22Rv1 (cell line): ENCODE measurements at regions not wholly inside any gene's neighbourhood (a gene's known extent, or its start where the extent isn't known, plus 50 kb on each side); places are given as distances from the start of the nearest gene placed in this dataset.

ENCODE experiments used
- H3K27ac ChIP-seq: fragments of 450-650 bp; 2 replicates; pipeline ENCODE4 v1.5.1; 2017
- ZFX ChIP-seq: fragments of 450-650 bp; IDR thresholded peaks from 2 replicates; pipeline ENCODE4 v1.6.1; 2017; ENCODE audit warnings: antibody characterized with exemption, borderline replicate concordance
- TF ChIP-seq, protein P1 (sequence below): fragments of 450-650 bp; IDR thresholded peaks from 2 replicates; pipeline ENCODE4 v1.5.1; 2017; ENCODE audit warnings: mild to moderate bottlenecking

DNA sequence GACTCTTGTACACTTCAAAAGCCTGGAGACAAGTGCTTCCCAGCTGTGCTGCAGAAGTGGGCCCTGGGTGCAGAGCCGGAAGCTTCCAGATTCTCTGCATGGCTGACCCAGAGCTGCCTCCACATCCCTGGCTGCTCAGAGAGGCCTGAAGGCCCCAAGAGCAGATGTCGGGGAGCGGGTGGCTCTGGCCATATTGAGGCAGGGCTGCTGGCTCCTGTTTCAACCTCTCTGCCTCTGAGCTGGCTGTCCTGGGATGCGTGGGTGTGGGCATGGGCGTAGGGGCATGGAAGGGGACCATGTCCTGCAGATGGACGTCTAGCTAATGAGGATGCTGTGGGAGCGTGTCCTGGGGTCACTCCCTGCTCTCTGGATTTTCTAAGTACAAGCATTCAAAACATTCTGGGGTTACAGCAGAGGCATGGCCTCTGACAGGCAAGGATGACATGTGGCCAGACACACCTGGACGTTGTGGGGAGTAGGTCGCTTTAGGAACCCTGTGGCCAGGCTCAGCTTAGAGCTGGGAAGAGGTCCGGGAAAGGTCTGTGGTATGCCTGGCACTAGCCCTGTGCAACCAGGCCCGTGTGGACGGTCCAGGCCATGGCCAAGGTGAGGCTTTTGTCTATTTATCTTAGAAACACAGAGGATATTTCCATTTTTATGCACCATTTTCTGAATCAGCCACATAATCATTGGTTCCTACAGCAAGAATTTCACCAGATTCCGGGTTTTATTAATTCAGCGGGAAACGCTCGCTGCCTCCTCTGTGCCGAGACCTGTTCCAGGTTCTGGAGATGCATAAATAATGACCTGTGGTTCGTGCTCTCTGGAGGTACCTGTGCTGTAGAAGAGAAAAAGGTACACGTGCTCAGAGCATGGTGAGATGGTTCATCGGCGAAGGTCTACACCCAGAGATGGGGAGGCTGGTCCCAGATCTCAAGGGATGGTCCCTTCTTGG is 361.1 kb downstream of the GLRX3 start:
- TF ChIP-seq, protein P1, sequence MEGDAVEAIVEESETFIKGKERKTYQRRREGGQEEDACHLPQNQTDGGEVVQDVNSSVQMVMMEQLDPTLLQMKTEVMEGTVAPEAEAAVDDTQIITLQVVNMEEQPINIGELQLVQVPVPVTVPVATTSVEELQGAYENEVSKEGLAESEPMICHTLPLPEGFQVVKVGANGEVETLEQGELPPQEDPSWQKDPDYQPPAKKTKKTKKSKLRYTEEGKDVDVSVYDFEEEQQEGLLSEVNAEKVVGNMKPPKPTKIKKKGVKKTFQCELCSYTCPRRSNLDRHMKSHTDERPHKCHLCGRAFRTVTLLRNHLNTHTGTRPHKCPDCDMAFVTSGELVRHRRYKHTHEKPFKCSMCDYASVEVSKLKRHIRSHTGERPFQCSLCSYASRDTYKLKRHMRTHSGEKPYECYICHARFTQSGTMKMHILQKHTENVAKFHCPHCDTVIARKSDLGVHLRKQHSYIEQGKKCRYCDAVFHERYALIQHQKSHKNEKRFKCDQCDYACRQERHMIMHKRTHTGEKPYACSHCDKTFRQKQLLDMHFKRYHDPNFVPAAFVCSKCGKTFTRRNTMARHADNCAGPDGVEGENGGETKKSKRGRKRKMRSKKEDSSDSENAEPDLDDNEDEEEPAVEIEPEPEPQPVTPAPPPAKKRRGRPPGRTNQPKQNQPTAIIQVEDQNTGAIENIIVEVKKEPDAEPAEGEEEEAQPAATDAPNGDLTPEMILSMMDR = no peak
- no peak for TF ChIP-seq ZFX
- H3K27ac ChIP-seq = no peak overlapping the region

DNA sequence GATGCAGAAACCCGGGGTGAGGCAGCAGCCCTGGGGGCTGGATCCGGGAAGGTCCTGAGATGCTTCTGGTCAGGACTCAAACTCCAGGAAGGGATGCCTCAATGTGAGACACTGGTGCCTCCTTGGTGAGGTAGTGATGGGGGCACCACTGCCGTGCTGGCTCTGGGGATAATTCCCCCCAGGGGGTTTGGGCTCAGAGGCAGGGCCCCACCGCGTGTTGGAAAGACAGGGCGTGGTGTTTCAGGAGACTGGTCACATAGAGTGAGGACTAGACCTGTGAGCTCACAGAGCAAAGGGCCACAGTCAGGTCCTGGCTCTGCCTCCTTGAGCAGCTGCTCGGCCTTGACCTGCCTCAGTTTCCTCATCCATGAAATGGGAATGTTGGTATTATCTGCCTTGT is 361.9 kb downstream of the GLRX3 start:
- TF ChIP-seq ZFX = no peak
- TF ChIP-seq, protein P1 = no peak
- H3K27ac ChIP-seq = no peak overlapping the region

DNA sequence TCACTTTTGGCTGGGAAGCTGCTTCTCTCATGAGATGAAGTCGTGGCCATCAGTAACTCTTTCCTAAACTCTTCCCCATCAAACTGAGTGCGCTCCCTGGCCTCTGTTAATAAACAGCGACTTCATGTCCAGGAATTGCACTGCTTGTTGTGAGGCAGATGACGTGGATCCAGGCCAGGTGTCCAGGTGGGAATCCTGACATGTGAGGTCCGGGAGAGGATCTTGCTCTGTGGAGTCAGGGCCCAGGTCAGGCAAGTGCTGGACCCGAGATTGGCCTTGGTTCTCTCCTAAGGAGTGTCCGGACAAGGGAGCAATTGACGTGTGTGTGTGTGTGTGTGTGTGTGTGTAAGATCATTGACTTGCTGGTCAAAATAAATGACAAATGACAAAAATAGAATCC is 362.7 kb downstream of the GLRX3 start:
- TF ChIP-seq, protein P1 = no peak
- TF ChIP-seq ZFX = no peak
- H3K27ac ChIP-seq = no peak overlapping the region

DNA sequence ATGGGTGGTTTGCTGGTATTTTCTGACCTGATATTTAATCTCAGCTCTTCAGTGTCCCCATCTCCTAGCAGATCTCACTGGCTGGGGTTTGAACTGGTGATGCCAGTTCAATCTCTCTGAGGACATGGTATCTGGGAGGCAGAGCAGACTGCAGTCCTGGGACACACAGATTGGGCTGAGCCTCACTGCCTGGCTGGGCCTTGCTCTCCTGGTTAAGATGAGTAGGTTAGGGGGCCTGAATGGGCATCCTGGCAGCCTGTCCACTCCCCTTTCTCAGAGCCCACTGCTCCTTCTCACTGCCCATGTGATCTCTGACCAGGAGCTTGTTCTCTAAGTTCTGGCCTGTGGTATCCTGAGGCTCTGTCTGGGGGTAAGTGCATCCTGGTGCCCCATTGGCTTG is 363.4 kb downstream of the GLRX3 start:
- H3K27ac ChIP-seq = no peak overlapping the region
- TF ChIP-seq, protein P1 = no peak
- TF ChIP-seq ZFX = no peak

DNA sequence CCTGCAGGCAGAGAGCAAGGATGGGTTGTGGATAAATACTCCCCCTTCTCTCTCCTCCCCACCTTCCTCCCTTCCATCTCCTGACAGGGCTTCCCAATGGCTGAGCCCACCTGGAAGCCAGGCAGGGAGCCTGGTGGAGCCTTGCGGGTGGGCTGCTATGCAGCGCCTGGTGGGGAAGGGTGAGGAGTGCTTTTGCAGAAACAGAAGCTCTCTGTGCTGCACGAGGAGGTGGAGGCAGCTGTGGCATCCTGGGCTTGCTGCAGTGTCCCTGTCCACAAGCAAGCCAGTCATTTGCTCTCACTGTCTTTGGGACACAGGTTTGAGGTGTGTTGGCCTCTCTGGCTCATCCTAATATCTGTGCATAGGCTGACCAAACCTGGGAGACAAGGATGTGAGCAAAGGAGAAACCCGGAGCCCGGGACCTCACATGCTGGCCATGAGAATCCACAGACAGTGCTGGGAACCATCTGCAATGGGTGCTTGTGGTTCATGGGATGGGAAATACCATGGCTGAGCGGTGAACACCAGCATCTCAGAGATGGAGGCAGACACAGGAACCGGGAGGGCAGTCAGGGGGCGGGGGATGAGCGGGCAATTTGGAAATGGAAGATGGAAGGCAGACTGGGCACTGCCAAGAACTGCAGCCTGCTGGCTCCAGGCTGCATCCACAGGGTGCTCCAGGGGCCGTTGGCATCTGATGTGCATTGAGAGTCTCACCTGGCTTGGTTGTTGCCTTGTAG is 364.2 kb downstream of the GLRX3 start:
- H3K27ac ChIP-seq = no peak overlapping the region
- no peak for TF ChIP-seq ZFX
- TF ChIP-seq, protein P1 = no peak

DNA sequence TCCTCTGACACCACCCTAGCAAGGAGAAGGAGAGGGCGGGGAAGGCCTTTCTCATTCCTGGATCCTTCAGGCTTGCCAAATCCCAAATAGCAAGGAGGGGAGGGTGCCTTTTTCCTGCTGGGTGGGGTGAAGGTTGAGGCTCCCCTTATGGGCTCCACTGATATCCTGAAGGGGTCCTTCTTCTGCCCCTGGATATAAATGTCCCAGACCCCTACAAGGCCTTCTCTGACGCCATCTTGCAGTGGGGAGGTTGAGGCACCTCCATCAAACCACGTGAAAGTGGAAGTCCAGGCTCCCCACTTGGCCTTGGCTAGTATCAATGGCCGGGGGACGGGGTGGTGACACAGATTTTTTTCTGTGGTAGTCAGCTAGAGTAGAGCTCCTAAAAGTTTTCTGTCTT is 371.3 kb downstream of the GLRX3 start:
- no peak overlapping the region for H3K27ac ChIP-seq
- TF ChIP-seq, protein P1 = no peak
- TF ChIP-seq ZFX = no peak
